ENCODE measurements at regions not wholly inside any gene's neighbourhood (a gene's known extent, or its start where the extent isn't known, plus 50 kb on each side); places are given as distances from the start of the nearest gene placed in this dataset.

- no peak for TF ChIP-seq CHD1 (IDR thresholded peaks at IDR 0.05; ENCODE audit: low read depth, low read length)
- TF ChIP-seq, protein P1, sequence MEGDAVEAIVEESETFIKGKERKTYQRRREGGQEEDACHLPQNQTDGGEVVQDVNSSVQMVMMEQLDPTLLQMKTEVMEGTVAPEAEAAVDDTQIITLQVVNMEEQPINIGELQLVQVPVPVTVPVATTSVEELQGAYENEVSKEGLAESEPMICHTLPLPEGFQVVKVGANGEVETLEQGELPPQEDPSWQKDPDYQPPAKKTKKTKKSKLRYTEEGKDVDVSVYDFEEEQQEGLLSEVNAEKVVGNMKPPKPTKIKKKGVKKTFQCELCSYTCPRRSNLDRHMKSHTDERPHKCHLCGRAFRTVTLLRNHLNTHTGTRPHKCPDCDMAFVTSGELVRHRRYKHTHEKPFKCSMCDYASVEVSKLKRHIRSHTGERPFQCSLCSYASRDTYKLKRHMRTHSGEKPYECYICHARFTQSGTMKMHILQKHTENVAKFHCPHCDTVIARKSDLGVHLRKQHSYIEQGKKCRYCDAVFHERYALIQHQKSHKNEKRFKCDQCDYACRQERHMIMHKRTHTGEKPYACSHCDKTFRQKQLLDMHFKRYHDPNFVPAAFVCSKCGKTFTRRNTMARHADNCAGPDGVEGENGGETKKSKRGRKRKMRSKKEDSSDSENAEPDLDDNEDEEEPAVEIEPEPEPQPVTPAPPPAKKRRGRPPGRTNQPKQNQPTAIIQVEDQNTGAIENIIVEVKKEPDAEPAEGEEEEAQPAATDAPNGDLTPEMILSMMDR (conservative IDR thresholded peaks at IDR 0.05; ENCODE audit: low read depth, low read length), result no peak
- TF ChIP-seq RFX5 (IDR thresholded peaks at IDR 0.05; ENCODE audit: low read depth, low read length), result no peak
- TF ChIP-seq POLR2A (IDR thresholded peaks at IDR 0.05; ENCODE audit: low read depth, low read length), result no peak
- no peak for TF ChIP-seq RAD21 (IDR thresholded peaks at IDR 0.05; ENCODE audit: low read length)
- no peak for TF ChIP-seq FOS (IDR thresholded peaks at IDR 0.05; ENCODE audit: low read depth, low read length)
- TF ChIP-seq MAZ (IDR thresholded peaks at IDR 0.05; ENCODE audit: borderline replicate concordance, low read depth, low read length), result no peak
- TF ChIP-seq BHLHE40 (IDR thresholded peaks at IDR 0.05; ENCODE audit: low read depth, low read length), result no peak
- TF ChIP-seq NFE2L2 (IDR thresholded peaks at IDR 0.05; ENCODE audit: low read depth, low read length), result no peak
- TF ChIP-seq MAFK (IDR thresholded peaks at IDR 0.05; ENCODE audit: low read depth, low read length), result no peak
- TF ChIP-seq, protein P2, sequence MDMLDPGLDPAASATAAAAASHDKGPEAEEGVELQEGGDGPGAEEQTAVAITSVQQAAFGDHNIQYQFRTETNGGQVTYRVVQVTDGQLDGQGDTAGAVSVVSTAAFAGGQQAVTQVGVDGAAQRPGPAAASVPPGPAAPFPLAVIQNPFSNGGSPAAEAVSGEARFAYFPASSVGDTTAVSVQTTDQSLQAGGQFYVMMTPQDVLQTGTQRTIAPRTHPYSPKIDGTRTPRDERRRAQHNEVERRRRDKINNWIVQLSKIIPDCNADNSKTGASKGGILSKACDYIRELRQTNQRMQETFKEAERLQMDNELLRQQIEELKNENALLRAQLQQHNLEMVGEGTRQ (IDR thresholded peaks at IDR 0.05; ENCODE audit: low read depth, low read length), result no peak
Observed at GRCh38 chr13:81320516-81320915, 979.6 kb upstream of the SPRY2 start.

All from IMR-90 (cell line).